HCT116 (cell line): ENCODE measurements at regions not wholly inside any gene's neighbourhood (a gene's known extent, or its start where the extent isn't known, plus 50 kb on each side); places are given as distances from the start of the nearest gene placed in this dataset.

ENCODE experiments used
- CTCF ChIP-seq, 3 experiments: fragments of 200-600 bp in 1 of 3; sonication (generic) in 1 of 3; IDR thresholded peaks in 2 of 3; conservative IDR thresholded peaks in 1 of 3; 2 replicates each; pipeline ENCODE4 v1.5.1; 2012 to 2017; ENCODE audit warnings: low read depth in 2 of 3, low read length in 2 of 3, antibody characterized with exemption in 1 of 3, borderline replicate concordance in 1 of 3, control low read depth in 1 of 3, mild to moderate bottlenecking in 1 of 3, mixed read lengths in 1 of 3, mixed run types in 1 of 3, moderate library complexity in 1 of 3; ENCODE audit not compliant: insufficient read depth in 1 of 3
- EZH2 ChIP-seq: fragments of 200-600 bp; sonication (generic); IDR thresholded peaks from 2 replicates; pipeline ENCODE4 v1.6.1; 2017; ENCODE audit warnings: antibody characterized with exemption, mixed run types
- POLR2A ChIP-seq: IDR thresholded peaks from 2 replicates; pipeline ENCODE4 v1.7.0; 2011; ENCODE audit warnings: borderline replicate concordance; ENCODE audit not compliant: insufficient read depth, insufficient read length; ENCODE audit errors: extremely low read depth

DNA sequence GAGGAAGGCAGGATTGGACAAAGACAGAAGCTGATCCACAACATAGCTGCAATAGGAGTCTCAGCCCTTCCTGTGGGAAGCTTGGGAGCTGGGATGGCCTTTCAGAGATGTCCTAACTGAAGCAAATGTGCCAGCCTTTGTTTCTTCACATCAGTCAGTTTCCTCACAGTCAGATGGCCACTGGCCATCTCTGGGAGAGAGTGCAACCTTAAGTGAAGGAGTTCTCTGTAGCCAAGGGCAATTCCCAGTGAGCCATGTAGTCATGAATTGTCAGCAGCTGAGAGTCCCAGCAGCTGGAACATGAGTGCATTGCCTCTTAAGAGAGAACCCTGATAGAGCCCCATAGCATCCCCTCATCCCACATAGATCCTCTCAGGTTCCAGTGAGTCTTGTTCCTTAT lies 89.1 kb upstream of the LIFR start:
- TF ChIP-seq POLR2A (no peak), CTCF (IDR thresholded peaks at IDR 0.05 in 2 of 3, conservative IDR thresholded peaks at IDR 0.05 in 1 of 3; ENCODE audit: borderline replicate concordance in 1 of 3, insufficient read depth in 1 of 3, low read depth in 2 of 3, low read length in 2 of 3) (no peak), EZH2 (no peak)
